ENCODE measurements at regions not wholly inside any gene's neighbourhood (a gene's known extent, or its start where the extent isn't known, plus 50 kb on each side); places are given as distances from the start of the nearest gene placed in this dataset.

- no peak for DNase-seq (ENCODE audit: low spot score)
- no peak for ATAC-seq (ENCODE audit: low FRiP score)
- TF ChIP-seq, protein P1, sequence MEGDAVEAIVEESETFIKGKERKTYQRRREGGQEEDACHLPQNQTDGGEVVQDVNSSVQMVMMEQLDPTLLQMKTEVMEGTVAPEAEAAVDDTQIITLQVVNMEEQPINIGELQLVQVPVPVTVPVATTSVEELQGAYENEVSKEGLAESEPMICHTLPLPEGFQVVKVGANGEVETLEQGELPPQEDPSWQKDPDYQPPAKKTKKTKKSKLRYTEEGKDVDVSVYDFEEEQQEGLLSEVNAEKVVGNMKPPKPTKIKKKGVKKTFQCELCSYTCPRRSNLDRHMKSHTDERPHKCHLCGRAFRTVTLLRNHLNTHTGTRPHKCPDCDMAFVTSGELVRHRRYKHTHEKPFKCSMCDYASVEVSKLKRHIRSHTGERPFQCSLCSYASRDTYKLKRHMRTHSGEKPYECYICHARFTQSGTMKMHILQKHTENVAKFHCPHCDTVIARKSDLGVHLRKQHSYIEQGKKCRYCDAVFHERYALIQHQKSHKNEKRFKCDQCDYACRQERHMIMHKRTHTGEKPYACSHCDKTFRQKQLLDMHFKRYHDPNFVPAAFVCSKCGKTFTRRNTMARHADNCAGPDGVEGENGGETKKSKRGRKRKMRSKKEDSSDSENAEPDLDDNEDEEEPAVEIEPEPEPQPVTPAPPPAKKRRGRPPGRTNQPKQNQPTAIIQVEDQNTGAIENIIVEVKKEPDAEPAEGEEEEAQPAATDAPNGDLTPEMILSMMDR (IDR thresholded peaks at IDR 0.05), result no peak
Measured at GRCh38 chr9:20084125-20084524, 295.3 kb upstream of the SLC24A2 start.

DNA sequence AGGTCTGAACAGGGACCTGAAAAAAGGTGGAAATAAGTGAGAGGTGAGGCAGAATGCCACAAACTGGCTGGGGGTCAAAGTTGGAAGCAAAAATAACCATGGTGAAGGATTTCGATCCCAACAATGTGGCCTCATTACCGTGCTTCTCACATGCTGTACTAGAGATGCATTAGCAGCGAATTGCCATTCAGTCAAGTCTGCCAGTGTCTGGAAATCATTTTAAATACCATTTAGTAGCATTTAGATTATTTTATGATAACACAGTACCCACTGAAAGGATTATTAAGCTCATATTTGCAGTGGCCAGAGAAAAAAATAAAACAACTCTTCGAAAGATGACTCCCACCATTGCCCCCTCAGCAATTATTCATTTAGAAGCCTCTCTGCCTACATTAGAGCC lies 294.6 kb upstream of the SLC24A2 start:
- ATAC-seq (ENCODE audit: low FRiP score) (no peak), DNase-seq (ENCODE audit: low spot score) (no peak)
- TF ChIP-seq, protein P1 (IDR thresholded peaks at IDR 0.05), result no peak

GRCh38 chr9:20082831-20083230 lies 294.0 kb upstream of the SLC24A2 start:
- DNase-seq (ENCODE audit: low spot score), result no peak
- ATAC-seq (ENCODE audit: low FRiP score), result no peak
- TF ChIP-seq, protein P1 (IDR thresholded peaks at IDR 0.05), result no peak

- DNase-seq (ENCODE audit: low spot score) (no peak), ATAC-seq (ENCODE audit: low FRiP score) (no peak)
- TF ChIP-seq, protein P1 (IDR thresholded peaks at IDR 0.05), result no peak
Measured at GRCh38 chr9:20082406-20082805, 293.6 kb upstream of the SLC24A2 start.

- ATAC-seq (ENCODE audit: low FRiP score) (no peak), DNase-seq (ENCODE audit: low spot score) (no peak)
- TF ChIP-seq, protein P1 (IDR thresholded peaks at IDR 0.05), result no peak
Measured at GRCh38 chr9:20078246-20078645, 289.4 kb upstream of the SLC24A2 start.

DNA sequence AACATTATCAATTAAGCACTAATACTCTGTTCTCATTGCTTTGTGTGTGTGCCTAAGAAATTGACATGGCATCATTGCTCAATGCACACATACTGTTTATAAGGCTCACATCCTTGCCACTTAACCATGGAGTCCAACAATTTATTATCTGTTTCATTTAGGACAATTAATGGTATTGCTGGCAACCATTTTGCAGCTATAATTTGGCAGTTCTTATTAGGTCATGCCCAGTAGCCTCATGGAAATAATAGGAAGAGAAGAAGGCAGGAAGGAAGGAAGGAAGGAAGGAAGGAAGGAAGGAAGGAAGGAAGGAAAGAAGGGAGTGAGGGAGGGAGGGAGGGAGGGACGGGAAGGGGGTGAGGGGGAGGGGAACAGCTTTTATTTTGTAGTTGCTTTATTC lies 285.5 kb upstream of the SLC24A2 start:
- ATAC-seq (ENCODE audit: low FRiP score) (no peak), DNase-seq (ENCODE audit: low spot score) (no peak)
- TF ChIP-seq, protein P1 (IDR thresholded peaks at IDR 0.05), result no peak

DNA sequence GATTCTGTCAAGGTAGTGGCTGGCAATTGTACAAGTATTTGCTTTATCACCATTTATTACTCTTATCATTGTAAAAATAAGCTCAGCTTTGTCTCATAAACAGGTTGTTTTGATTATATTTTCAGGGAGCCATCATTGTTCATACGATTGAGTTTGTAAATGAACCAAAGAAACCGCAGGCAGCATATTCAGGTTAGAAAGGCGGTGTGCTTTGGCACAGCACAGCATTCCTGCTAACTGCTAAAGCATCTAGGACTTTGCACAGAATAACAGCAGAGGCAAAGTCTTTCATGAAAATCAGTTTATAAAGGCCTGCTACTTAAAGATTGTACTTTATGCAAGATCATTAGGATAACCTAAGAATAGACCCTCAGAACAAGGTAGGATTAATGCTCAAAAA lies 281.5 kb upstream of the SLC24A2 start:
- TF ChIP-seq, protein P1 (IDR thresholded peaks at IDR 0.05), result no peak
- no peak for DNase-seq (ENCODE audit: low spot score)
- no peak for ATAC-seq (ENCODE audit: low FRiP score)
